PC-3 (cell line): ENCODE measurements at regions not wholly inside any gene's neighbourhood (a gene's known extent, or its start where the extent isn't known, plus 50 kb on each side); places are given as distances from the start of the nearest gene placed in this dataset.

Experiments used
- ATAC-seq: fragments of 200-7000 bp; cut with Tn5 transposase; 2 replicates; pipeline ENCODE4 v1.9.1; 2020; ENCODE audit warnings: mild to moderate bottlenecking, moderate library complexity
- BruUV-seq: library from RNA; stranded (reverse); fragments of 400-500 nt; replicated peaks from 2 replicates; lab custom pipeline; 2021; lab: Mats Ljungman, UMichigan
- CTCF ChIA-PET: fragments of 300-600 bp; sonication (Branson Sonifier 250); formaldehyde crosslinking; loops from one replicate; lab custom pipeline; 2022; ENCODE audit warnings: antibody characterized with exemption; lab: Charles Lee
- POLR2A ChIA-PET: fragments of 300-600 bp; sonication (Branson Sonifier 250); formaldehyde crosslinking; loops from one replicate; lab custom pipeline; 2022; ENCODE audit warnings: antibody characterized with exemption; ENCODE audit not compliant: unreplicated experiment; lab: Charles Lee
- DNase-seq: peaks from one replicate; pipeline ENCODE4 v3.0.0-alpha.2; 2015
- H2AFZ ChIP-seq: fragments of 300-600 bp; sonication (generic); 2 replicates; pipeline ENCODE4 v1.6.0; 2016; ENCODE audit warnings: antibody characterized with exemption, low read length
- H3F3A ChIP-seq: fragments of 300-600 bp; sonication (generic); one replicate; pipeline ENCODE4 v1.6.0; 2017; ENCODE audit warnings: antibody characterized with exemption, low read length, control low read depth, mild to moderate bottlenecking; ENCODE audit not compliant: unreplicated experiment
- H3K27ac ChIP-seq: fragments of 300-600 bp; sonication (generic); 2 replicates; pipeline ENCODE4 v1.5.1; 2016; ENCODE audit warnings: mild to moderate bottlenecking, low read length
- H3K27me3 ChIP-seq: fragments of 300-600 bp; sonication (generic); 2 replicates; pipeline ENCODE4 v1.6.1; 2016; ENCODE audit warnings: low read length, mixed read lengths
- H3K36me3 ChIP-seq: fragments of 300-600 bp; sonication (generic); 2 replicates; pipeline ENCODE4 v1.6.1; 2016; ENCODE audit warnings: low read depth, mixed run types, low read length, mixed read lengths
- H3K4me1 ChIP-seq: fragments of 300-600 bp; sonication (generic); 2 replicates; pipeline ENCODE4 v1.5.1; 2016; ENCODE audit warnings: low read length; ENCODE audit not compliant: insufficient read depth
- H3K4me2 ChIP-seq: fragments of 300-600 bp; sonication (generic); 2 replicates; pipeline ENCODE4 v1.6.0; 2016; ENCODE audit warnings: low read length
- H3K4me3 ChIP-seq: fragments of 300-600 bp; sonication (generic); 2 replicates; pipeline ENCODE4 v1.5.1; 2016; ENCODE audit warnings: mild to moderate bottlenecking, low read length, mixed read lengths
- H3K79me2 ChIP-seq: fragments of 300-600 bp; sonication (generic); 2 replicates; pipeline ENCODE4 v1.6.1; 2017; ENCODE audit warnings: low read length, mixed read lengths
- H3K9ac ChIP-seq: fragments of 300-600 bp; sonication (generic); 2 replicates; pipeline ENCODE4 v1.6.0; 2016; ENCODE audit warnings: mild to moderate bottlenecking, low read length
- H3K9me2 ChIP-seq: fragments of 300-600 bp; sonication (generic); replicated peaks from 2 replicates; pipeline ENCODE4 v1.6.1; 2016; ENCODE audit warnings: mixed run types, low read length, mixed read lengths
- H3K9me3 ChIP-seq: fragments of 300-600 bp; sonication (generic); 2 replicates; pipeline ENCODE4 v1.6.1; 2016; ENCODE audit warnings: low read length, mixed read lengths
- H4K20me1 ChIP-seq: fragments of 300-600 bp; sonication (generic); 2 replicates; pipeline ENCODE4 v1.6.1; 2016; ENCODE audit warnings: low read length, mixed read lengths
- EZH2 ChIP-seq: fragments of 300-600 bp; sonication (generic); IDR thresholded peaks from one replicate; pipeline ENCODE4 v1.6.1; 2017; ENCODE audit warnings: antibody characterized with exemption, mild to moderate bottlenecking, low read length; ENCODE audit not compliant: unreplicated experiment
- EZH2phosphoT487 ChIP-seq: fragments of 300-600 bp; sonication (generic); IDR thresholded peaks from 2 replicates; pipeline ENCODE4 v1.6.1; 2018; ENCODE audit warnings: mild to moderate bottlenecking, antibody characterized with exemption, low read length, borderline replicate concordance
- intact Hi-C: fragments of 100-400 bp; cut with micrococcal nuclease; formaldehyde crosslinking; loops from 2 replicates; pipeline ENCODE4 v1.9.0; 2023
- TF ChIP-seq, protein P1 (sequence below): fragments of 300-600 bp; sonication (generic); conservative IDR thresholded peaks from 2 replicates; pipeline ENCODE4 v1.5.1; 2017; ENCODE audit warnings: antibody characterized with exemption, low read depth, mild to moderate bottlenecking, low read length

DNA sequence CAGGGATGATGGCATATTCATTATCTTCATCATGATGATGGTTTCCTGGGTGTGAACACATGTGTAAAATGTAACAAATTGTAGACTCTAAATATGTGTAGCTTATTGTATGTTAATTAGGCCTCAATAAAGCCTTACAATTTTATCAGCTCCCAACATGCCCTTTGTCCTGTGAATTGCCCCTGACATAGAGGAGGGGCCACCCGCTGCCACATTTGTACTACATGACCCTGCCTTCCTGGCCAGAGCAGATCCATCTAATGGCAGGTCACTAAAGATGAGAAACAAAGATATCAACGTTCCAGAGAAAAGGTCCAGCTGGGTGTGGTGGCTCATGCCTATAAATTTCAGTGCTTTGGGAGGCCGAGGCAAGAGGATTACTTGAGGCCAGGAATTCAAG is 117.2 kb downstream of the CAAP1 start:
- Histone ChIP-seq H2AFZ (no peak overlapping the region), H3K27me3 (no peaks in the 10 kb centered on the region), H3K9me3 (no peaks in the 10 kb centered on the region), H3K79me2 (no peaks in the 10 kb centered on the region), H3K4me3 (no peak overlapping the region), H4K20me1 (no peaks in the 10 kb centered on the region), H3F3A (no peaks in the 10 kb centered on the region), H3K27ac (no peak overlapping the region), H3K36me3 (no peaks in the 10 kb centered on the region), H3K9me2 (no peaks in the 10 kb centered on the region), H3K4me2 (no peak overlapping the region), H3K4me1 (peaks cover 4% of the 10 kb centered on the region; the same call in 1 of the 2 replicates), H3K9ac (no peak overlapping the region)
- ChIA-PET CTCF (no interaction called here), POLR2A (no interaction called here)
- no peak for TF ChIP-seq EZH2phosphoT487
- TF ChIP-seq EZH2: no peak
- TF ChIP-seq, protein P1, sequence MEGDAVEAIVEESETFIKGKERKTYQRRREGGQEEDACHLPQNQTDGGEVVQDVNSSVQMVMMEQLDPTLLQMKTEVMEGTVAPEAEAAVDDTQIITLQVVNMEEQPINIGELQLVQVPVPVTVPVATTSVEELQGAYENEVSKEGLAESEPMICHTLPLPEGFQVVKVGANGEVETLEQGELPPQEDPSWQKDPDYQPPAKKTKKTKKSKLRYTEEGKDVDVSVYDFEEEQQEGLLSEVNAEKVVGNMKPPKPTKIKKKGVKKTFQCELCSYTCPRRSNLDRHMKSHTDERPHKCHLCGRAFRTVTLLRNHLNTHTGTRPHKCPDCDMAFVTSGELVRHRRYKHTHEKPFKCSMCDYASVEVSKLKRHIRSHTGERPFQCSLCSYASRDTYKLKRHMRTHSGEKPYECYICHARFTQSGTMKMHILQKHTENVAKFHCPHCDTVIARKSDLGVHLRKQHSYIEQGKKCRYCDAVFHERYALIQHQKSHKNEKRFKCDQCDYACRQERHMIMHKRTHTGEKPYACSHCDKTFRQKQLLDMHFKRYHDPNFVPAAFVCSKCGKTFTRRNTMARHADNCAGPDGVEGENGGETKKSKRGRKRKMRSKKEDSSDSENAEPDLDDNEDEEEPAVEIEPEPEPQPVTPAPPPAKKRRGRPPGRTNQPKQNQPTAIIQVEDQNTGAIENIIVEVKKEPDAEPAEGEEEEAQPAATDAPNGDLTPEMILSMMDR: no peak
- ATAC-seq: no peak
- no peak for DNase-seq
- intact Hi-C loops: no loop called here
- BruUV-seq: no TSS peak

DNA sequence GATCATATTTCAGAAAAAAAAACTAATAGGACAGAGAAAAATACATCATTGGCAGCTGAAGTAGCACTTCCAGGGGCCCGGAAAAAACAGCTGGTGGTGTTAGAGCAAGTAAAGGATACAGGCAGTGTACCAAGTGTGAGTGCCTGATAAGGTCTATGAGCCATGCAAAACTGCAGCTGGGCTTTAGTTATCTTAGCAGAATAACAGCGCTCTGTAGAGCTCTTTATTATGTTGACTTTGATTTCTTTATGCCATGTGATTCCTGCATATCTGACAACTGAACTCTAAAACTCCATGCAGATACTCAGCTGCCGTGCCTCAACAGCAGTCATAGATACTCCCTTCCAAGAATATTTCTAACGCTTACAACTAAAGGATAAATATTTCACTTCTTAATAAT is 119.5 kb downstream of the CAAP1 start:
- POLR2A ChIA-PET: no interaction called here
- DNase-seq: no peak
- no peaks in the 10 kb centered on the region for H3K9me2 ChIP-seq
- H3K27ac ChIP-seq: no peak overlapping the region
- H3K79me2 ChIP-seq: no peaks in the 10 kb centered on the region
- H3K27me3 ChIP-seq: no peaks in the 10 kb centered on the region
- no peak overlapping the region for H3K9ac ChIP-seq
- no peaks in the 10 kb centered on the region for H3K36me3 ChIP-seq
- no peaks in the 10 kb centered on the region for H4K20me1 ChIP-seq
- CTCF ChIA-PET: interaction anchor here (0.5 kb wide), 1 partner anchor 8 kb away, joined by 3 read pairs; no protein-coding TSS in a partner anchor
- no peak overlapping the region for H3K4me2 ChIP-seq
- ATAC-seq: no peak
- H3K4me1 ChIP-seq: no peaks in the 10 kb centered on the region
- H3F3A ChIP-seq: no peaks in the 10 kb centered on the region
- H3K4me3 ChIP-seq: no peak overlapping the region
- H2AFZ ChIP-seq: no peak overlapping the region
- BruUV-seq: no TSS peak
- no peaks in the 10 kb centered on the region for H3K9me3 ChIP-seq
- TF ChIP-seq, protein P1: no peak
- no peak for TF ChIP-seq EZH2phosphoT487
- TF ChIP-seq EZH2: no peak
- intact Hi-C loops: no loop called here

DNA sequence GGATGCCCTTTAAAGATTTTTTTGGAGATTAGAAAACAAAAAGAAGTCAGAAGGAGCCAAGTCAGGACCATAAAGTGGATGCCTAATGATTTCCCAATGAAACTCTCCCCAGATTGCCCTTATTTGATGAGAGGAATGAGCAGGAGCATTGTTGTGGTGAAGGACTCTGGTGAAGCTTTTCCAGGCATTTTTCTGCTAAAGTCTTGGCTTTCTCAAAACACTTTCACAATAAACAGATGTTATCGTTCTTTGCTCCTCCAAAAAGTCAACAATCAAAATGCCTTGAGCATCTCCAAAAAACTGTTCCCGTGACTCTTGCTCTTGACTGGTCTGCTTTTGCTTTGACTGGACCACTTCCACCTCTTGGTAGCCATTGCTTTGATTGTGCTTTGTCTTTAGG is 121.8 kb downstream of the CAAP1 start:
- CTCF ChIA-PET: no interaction called here
- POLR2A ChIA-PET: no interaction called here
- Histone ChIP-seq H3K9me2 (no peaks in the 10 kb centered on the region), H3K79me2 (no peaks in the 10 kb centered on the region), H3K27me3 (no peaks in the 10 kb centered on the region), H3K9ac (no peak overlapping the region), H3K4me2 (no peak overlapping the region), H3K27ac (no peak overlapping the region), H3K4me3 (no peak overlapping the region), H3K36me3 (no peaks in the 10 kb centered on the region), H3K4me1 (no peaks in the 10 kb centered on the region), H2AFZ (no peak overlapping the region), H3F3A (no peaks in the 10 kb centered on the region), H4K20me1 (no peaks in the 10 kb centered on the region), H3K9me3 (no peaks in the 10 kb centered on the region)
- DNase-seq (no peak), ATAC-seq (no peak)
- TF ChIP-seq EZH2: no peak
- TF ChIP-seq EZH2phosphoT487: no peak
- TF ChIP-seq, protein P1: no peak
- intact Hi-C loops: no loop called here
- BruUV-seq: no TSS peak
